Liver (tissue), 8 donors: ENCODE measurements at regions not wholly inside any gene's neighbourhood (a gene's known extent, or its start where the extent isn't known, plus 50 kb on each side); places are given as distances from the start of the nearest gene placed in this dataset.

Experiments
- DNase-seq: peaks from one replicate; pipeline ENCODE4 v3.0.0-alpha.2; 2017; ENCODE audit warnings: low spot score
- H3K27ac ChIP-seq, 2 donors: one replicate each; pipeline ENCODE4 v1.7.0; 2013; ENCODE audit warnings: inconsistent platforms in 2 of 2, low read length in 2 of 2, control low read depth in 1 of 2, low read depth in 1 of 2, mild to moderate bottlenecking in 1 of 2
- H3K27me3 ChIP-seq, 4 donors: one replicate each; pipeline versions ENCODE4 v1.6.1 to v1.7.0; 2013; ENCODE audit warnings: low read length in 3 of 4, inconsistent platforms in 1 of 4, mild to moderate bottlenecking in 1 of 4, moderate library complexity in 1 of 4; ENCODE audit not compliant: control insufficient read depth in 4 of 4, insufficient read depth in 4 of 4
- H3K36me3 ChIP-seq, 4 donors: one replicate each; pipeline versions ENCODE4 v1.6.1 to v1.7.0; 2013; ENCODE audit warnings: low read length in 3 of 4, mild to moderate bottlenecking in 3 of 4, low read depth in 1 of 4, moderate library complexity in 1 of 4; ENCODE audit not compliant: control insufficient read depth in 4 of 4, insufficient read depth in 3 of 4
- H3K4me1 ChIP-seq, 4 donors: one replicate each; pipeline versions ENCODE4 v1.6.1 to v1.7.0; 2013; ENCODE audit warnings: low read length in 3 of 4, mild to moderate bottlenecking in 3 of 4, moderate library complexity in 1 of 4; ENCODE audit not compliant: control insufficient read depth in 4 of 4, insufficient read depth in 4 of 4
- H3K4me3 ChIP-seq, 3 donors: one replicate each; pipeline versions ENCODE4 v1.6.1 to v1.7.0; 2013; ENCODE audit warnings: low read length in 3 of 3, control low read depth in 1 of 3, low read depth in 1 of 3, mild to moderate bottlenecking in 1 of 3
- H3K9ac ChIP-seq, 2 donors: one replicate each; pipeline ENCODE4 v1.7.0; 2013; ENCODE audit warnings: low read length in 2 of 2, mild to moderate bottlenecking in 2 of 2, moderate library complexity in 2 of 2, control low read depth in 1 of 2, low read depth in 1 of 2
- H3K9me3 ChIP-seq, 4 donors: one replicate each; pipeline versions ENCODE4 v1.6.1 to v1.7.0; 2013; ENCODE audit warnings: low read length in 3 of 4; ENCODE audit not compliant: control insufficient read depth in 4 of 4
- ATF3 ChIP-seq: IDR thresholded peaks from 2 replicates; pipeline ENCODE4 v1.6.1; 2016; ENCODE audit warnings: antibody characterized with exemption
- CTCF ChIP-seq: fragments of 150-350 bp; IDR thresholded peaks from 2 replicates; pipeline ENCODE4 v1.5.1; 2017; ENCODE audit warnings: improper control_type of control experiment, low read depth, low read length; ENCODE audit not compliant: missing input control
- EGR1 ChIP-seq, 2 donors: IDR thresholded peaks; 2 replicates each; pipeline ENCODE4 v1.6.1; 2016 to 2018; ENCODE audit warnings: antibody characterized with exemption in 2 of 2, low read depth in 2 of 2
- FOXA1 ChIP-seq: IDR thresholded peaks from 2 replicates; pipeline ENCODE4 v1.6.1; 2016; ENCODE audit warnings: antibody characterized with exemption
- FOXA2 ChIP-seq: IDR thresholded peaks from 2 replicates; pipeline ENCODE4 v1.6.1; 2016; ENCODE audit warnings: antibody characterized with exemption
- GABPA ChIP-seq, 2 donors: IDR thresholded peaks in 1 of 2; conservative IDR thresholded peaks in 1 of 2; 2 replicates each; pipeline ENCODE4 v1.6.1; 2016; ENCODE audit warnings: antibody characterized with exemption in 2 of 2, mild to moderate bottlenecking in 1 of 2, moderate library complexity in 1 of 2
- HNF4G ChIP-seq: IDR thresholded peaks from 2 replicates; pipeline ENCODE4 v1.6.1; 2016; ENCODE audit warnings: antibody characterized with exemption
- JUND ChIP-seq, 2 donors: IDR thresholded peaks; 2 replicates each; pipeline ENCODE4 v1.6.1; 2016; ENCODE audit warnings: antibody characterized with exemption in 2 of 2
- NR2F2 ChIP-seq: IDR thresholded peaks from 2 replicates; pipeline ENCODE4 v1.6.1; 2016; ENCODE audit warnings: antibody characterized with exemption
- RXRA ChIP-seq, 2 donors: IDR thresholded peaks; 2 replicates each; pipeline ENCODE4 v1.6.1; 2017 to 2018; ENCODE audit warnings: antibody characterized with exemption in 2 of 2, mild to moderate bottlenecking in 1 of 2
- SP1 ChIP-seq: IDR thresholded peaks from 2 replicates; pipeline ENCODE4 v1.6.1; 2018; ENCODE audit warnings: antibody characterized with exemption, mild to moderate bottlenecking
- TAF1 ChIP-seq: conservative IDR thresholded peaks from 2 replicates; pipeline ENCODE4 v1.6.1; 2016; ENCODE audit warnings: antibody characterized with exemption, mild to moderate bottlenecking
- YY1 ChIP-seq: IDR thresholded peaks from 2 replicates; pipeline ENCODE4 v1.6.1; 2016; ENCODE audit warnings: antibody characterized with exemption, mild to moderate bottlenecking
- ZBTB33 ChIP-seq: IDR thresholded peaks from 2 replicates; pipeline ENCODE4 v1.6.1; 2016; ENCODE audit warnings: antibody characterized with exemption
- WGBS: extraction: QIAGEN DNeasy Blood & Tissue Kit; methylation state at CpG from one replicate; pipeline ENCODE4 v1.1.7; 2013; 5-methylcytosine and 5-hydroxymethylcytosine counted together
- TF ChIP-seq, protein P1 (sequence below): IDR thresholded peaks from 2 replicates; pipeline ENCODE4 v1.6.1; 2016; ENCODE audit warnings: antibody characterized with exemption
- TF ChIP-seq, protein P2 (sequence below): IDR thresholded peaks from 2 replicates; pipeline ENCODE4 v1.6.1; 2016; ENCODE audit warnings: antibody characterized with exemption, mild to moderate bottlenecking
- donor health status: healthy.
- donor health status: healthy.
- donor health status: healthy.
- donor health status: healthy.
- donor health status: healthy.

GRCh38 chr16:5386989-5387388, 289.4 kb upstream of the EEF2KMT start:
- 76% methylated on average over 2 of the region's 2 CpGs for WGBS

DNA sequence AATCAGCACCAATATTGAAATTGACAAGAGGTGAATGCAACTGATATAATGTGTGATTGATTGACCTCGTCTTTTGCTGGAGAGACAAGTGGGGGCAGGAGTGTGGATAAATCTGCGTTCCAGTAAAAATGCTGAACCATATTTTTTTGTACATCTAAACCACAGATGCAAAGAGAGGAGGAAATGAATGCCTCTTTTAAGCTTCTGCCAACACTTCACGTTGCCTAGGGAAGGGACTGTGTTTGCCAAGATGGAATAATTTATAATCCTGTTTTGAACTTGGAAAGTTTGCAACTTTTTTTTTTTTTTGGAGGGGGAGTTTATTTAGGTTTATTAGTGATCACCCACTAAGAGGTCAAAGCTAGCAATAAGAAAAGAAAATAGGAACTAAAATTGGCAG, 288.2 kb upstream of the EEF2KMT start:
- Histone ChIP-seq H3K27ac (no peak overlapping the region), H3K27me3 (peaks cover 0 to 2% (median 0%) of the 10 kb centered on the region in 4 donors), H3K9ac (no peak overlapping the region), H3K4me3 (no peak overlapping the region), H3K4me1 (no peaks in the 10 kb centered on the region), H3K9me3 (peaks cover 0 to 14% (median 5%) of the 10 kb centered on the region in 4 donors), H3K36me3 (no peaks in the 10 kb centered on the region)
- 63% methylated on average over 3 of the region's 3 CpGs for WGBS
- TF ChIP-seq, protein P1, sequence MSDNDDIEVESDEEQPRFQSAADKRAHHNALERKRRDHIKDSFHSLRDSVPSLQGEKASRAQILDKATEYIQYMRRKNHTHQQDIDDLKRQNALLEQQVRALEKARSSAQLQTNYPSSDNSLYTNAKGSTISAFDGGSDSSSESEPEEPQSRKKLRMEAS, result no peak
- TF ChIP-seq TAF1 (no peak), RXRA (IDR thresholded peaks at IDR 0.05) (no peak)
- no peak for DNase-seq

More at GRCh38 chr16:5386989-5387388, 289.4 kb upstream of the EEF2KMT start:
- Histone ChIP-seq H3K27ac (no peak overlapping the region), H3K4me1 (no peaks in the 10 kb centered on the region), H3K4me3 (no peak overlapping the region), H3K36me3 (no peaks in the 10 kb centered on the region), H3K27me3 (peaks cover 0 to 2% (median 0%) of the 10 kb centered on the region in 4 donors), H3K9me3 (peaks cover 0 to 14% (median 5%) of the 10 kb centered on the region in 4 donors), H3K9ac (no peak overlapping the region)
- no peak for DNase-seq
- TF ChIP-seq YY1, result no peak
- TF ChIP-seq GABPA (IDR thresholded peaks at IDR 0.05 in 1 of 2, conservative IDR thresholded peaks at IDR 0.05 in 1 of 2), result no peak
- TF ChIP-seq, protein P1, result no peak
- TF ChIP-seq JUND (IDR thresholded peaks at IDR 0.05), result no peak
- TF ChIP-seq CTCF, result no peak
- no peak for TF ChIP-seq FOXA2
- no peak for TF ChIP-seq NR2F2
- no peak for TF ChIP-seq ATF3
- TF ChIP-seq ZBTB33, result no peak
- TF ChIP-seq RXRA (IDR thresholded peaks at IDR 0.05), result no peak
- no peak for TF ChIP-seq HNF4G
- no peak for TF ChIP-seq FOXA1
- no peak for TF ChIP-seq SP1
- TF ChIP-seq TAF1, result no peak

DNA sequence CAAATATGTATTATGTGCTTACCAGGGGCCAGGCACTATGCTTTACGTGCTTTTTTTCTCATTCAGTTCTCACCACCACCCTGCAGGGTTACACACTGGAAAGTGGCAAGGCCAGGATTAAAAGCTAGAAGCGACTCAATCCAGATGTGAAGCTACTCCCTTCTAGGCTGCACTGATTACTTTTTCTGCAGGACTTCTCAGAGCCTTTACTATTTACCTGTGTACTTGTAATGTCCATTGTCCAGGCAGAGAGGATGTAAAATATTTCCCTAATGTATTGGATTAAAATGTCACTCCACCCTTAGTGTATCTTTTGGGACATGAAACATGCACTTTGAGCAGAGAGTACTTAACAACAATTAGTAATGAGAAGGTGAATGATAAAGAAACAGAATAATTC, 287.5 kb upstream of the EEF2KMT start:
- WGBS, result 84% methylated on average over 2 of the region's 2 CpGs
- H3K4me3 ChIP-seq, result no peak overlapping the region
- peaks cover 0 to 14% (median 4%) of the 10 kb centered on the region in 4 donors for H3K9me3 ChIP-seq
- H3K9ac ChIP-seq, result no peak overlapping the region
- H3K4me1 ChIP-seq, result no peaks in the 10 kb centered on the region
- H3K27me3 ChIP-seq, result peaks cover 0 to 2% (median 0%) of the 10 kb centered on the region in 4 donors
- H3K27ac ChIP-seq, result no peak overlapping the region
- DNase-seq, result no peak
- H3K36me3 ChIP-seq, result no peaks in the 10 kb centered on the region
- TF ChIP-seq ZBTB33, result no peak
- no peak for TF ChIP-seq EGR1 (IDR thresholded peaks at IDR 0.05; ENCODE audit: low read depth in 2 of 2)
- TF ChIP-seq HNF4G, result no peak
- TF ChIP-seq TAF1, result no peak
- TF ChIP-seq, protein P2, sequence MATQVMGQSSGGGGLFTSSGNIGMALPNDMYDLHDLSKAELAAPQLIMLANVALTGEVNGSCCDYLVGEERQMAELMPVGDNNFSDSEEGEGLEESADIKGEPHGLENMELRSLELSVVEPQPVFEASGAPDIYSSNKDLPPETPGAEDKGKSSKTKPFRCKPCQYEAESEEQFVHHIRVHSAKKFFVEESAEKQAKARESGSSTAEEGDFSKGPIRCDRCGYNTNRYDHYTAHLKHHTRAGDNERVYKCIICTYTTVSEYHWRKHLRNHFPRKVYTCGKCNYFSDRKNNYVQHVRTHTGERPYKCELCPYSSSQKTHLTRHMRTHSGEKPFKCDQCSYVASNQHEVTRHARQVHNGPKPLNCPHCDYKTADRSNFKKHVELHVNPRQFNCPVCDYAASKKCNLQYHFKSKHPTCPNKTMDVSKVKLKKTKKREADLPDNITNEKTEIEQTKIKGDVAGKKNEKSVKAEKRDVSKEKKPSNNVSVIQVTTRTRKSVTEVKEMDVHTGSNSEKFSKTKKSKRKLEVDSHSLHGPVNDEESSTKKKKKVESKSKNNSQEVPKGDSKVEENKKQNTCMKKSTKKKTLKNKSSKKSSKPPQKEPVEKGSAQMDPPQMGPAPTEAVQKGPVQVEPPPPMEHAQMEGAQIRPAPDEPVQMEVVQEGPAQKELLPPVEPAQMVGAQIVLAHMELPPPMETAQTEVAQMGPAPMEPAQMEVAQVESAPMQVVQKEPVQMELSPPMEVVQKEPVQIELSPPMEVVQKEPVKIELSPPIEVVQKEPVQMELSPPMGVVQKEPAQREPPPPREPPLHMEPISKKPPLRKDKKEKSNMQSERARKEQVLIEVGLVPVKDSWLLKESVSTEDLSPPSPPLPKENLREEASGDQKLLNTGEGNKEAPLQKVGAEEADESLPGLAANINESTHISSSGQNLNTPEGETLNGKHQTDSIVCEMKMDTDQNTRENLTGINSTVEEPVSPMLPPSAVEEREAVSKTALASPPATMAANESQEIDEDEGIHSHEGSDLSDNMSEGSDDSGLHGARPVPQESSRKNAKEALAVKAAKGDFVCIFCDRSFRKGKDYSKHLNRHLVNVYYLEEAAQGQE, result no peak
